HG03520 (cell line): ENCODE measurements at regions not wholly inside any gene's neighbourhood (a gene's known extent, or its start where the extent isn't known, plus 50 kb on each side); places are given as distances from the start of the nearest gene placed in this dataset.
"Not testable (repeated sequence)": the region's sequence is repeated elsewhere in the genome, so short reads cannot be mapped to it uniquely, and the experiment has no call there.

ENCODE experiments used
- ATAC-seq: cut with Tn5 transposase; IDR thresholded peaks from one replicate; pipeline ENCODE4 v1.9.1; 2021; ENCODE audit warnings: mild to moderate bottlenecking, moderate library complexity; ENCODE audit not compliant: unreplicated experiment

- ATAC-seq: not testable (repeated sequence)
These were observed 163.5 kb upstream of the PTCH1 start for GRCh38 chr9:95680306-95680705.

- no peak for ATAC-seq
These were observed 163.1 kb upstream of the PTCH1 start for GRCh38 chr9:95679874-95680273.

- no peak for ATAC-seq
These were observed 162.0 kb upstream of the PTCH1 start for GRCh38 chr9:95678759-95679158.

GRCh38 chr9:95670122-95670521 lies 153.4 kb upstream of the PTCH1 start:
- ATAC-seq: no peak

- no peak for ATAC-seq
These were observed 152.5 kb upstream of the PTCH1 start for GRCh38 chr9:95669253-95669652.

GRCh38 chr9:95667789-95668188 lies 151.0 kb upstream of the PTCH1 start:
- ATAC-seq: no peak

- ATAC-seq: no peak
These were observed 150.0 kb upstream of the PTCH1 start for GRCh38 chr9:95666785-95667155.

GRCh38 chr9:95666096-95666784 lies 149.5 kb upstream of the PTCH1 start:
- no peak for ATAC-seq

GRCh38 chr9:95653246-95653645 lies 136.5 kb upstream of the PTCH1 start:
- no peak for ATAC-seq

GRCh38 chr9:95650720-95651119 lies 133.9 kb upstream of the PTCH1 start:
- ATAC-seq: no peak

- no peak for ATAC-seq
These were observed 133.0 kb upstream of the PTCH1 start for GRCh38 chr9:95649801-95650213.

- ATAC-seq: no peak
These were observed 131.5 kb upstream of the PTCH1 start for GRCh38 chr9:95648225-95648624.

- no peak for ATAC-seq
These were observed 129.2 kb upstream of the PTCH1 start for GRCh38 chr9:95645992-95646391.

- no peak for ATAC-seq
These were observed 128.8 kb upstream of the PTCH1 start for GRCh38 chr9:95645579-95645978.

GRCh38 chr9:95644377-95644776 lies 127.6 kb upstream of the PTCH1 start:
- no peak for ATAC-seq

- ATAC-seq: no peak
These were observed 126.8 kb upstream of the PTCH1 start for GRCh38 chr9:95643619-95644018.

GRCh38 chr9:95642189-95642588 lies 125.4 kb upstream of the PTCH1 start:
- no peak for ATAC-seq

GRCh38 chr9:95641586-95641985 lies 124.8 kb upstream of the PTCH1 start:
- ATAC-seq: no peak

GRCh38 chr9:95640336-95640735 lies 123.6 kb upstream of the PTCH1 start:
- ATAC-seq: no peak

- no peak for ATAC-seq
These were observed 119.4 kb upstream of the PTCH1 start for GRCh38 chr9:95635986-95636671.

GRCh38 chr9:95634536-95634935 lies 117.8 kb upstream of the PTCH1 start:
- ATAC-seq: no peak

- no peak for ATAC-seq
These were observed 117.3 kb upstream of the PTCH1 start for GRCh38 chr9:95634114-95634513.

GRCh38 chr9:95629585-95629984 lies 112.8 kb upstream of the PTCH1 start:
- no peak for ATAC-seq
